Fibroblast of skin of abdomen (primary cell): ENCODE measurements at regions not wholly inside any gene's neighbourhood (a gene's known extent, or its start where the extent isn't known, plus 50 kb on each side); places are given as distances from the start of the nearest gene placed in this dataset.

Experiments used
- DNase-seq: peaks from one replicate; pipeline ENCODE4 v3.0.0-alpha.2; 2013

- DNase-seq: peak; percentile 31
These were observed 123.4 kb downstream of the NXNL2 start for GRCh38 chr9:88658311-88658822.

DNA sequence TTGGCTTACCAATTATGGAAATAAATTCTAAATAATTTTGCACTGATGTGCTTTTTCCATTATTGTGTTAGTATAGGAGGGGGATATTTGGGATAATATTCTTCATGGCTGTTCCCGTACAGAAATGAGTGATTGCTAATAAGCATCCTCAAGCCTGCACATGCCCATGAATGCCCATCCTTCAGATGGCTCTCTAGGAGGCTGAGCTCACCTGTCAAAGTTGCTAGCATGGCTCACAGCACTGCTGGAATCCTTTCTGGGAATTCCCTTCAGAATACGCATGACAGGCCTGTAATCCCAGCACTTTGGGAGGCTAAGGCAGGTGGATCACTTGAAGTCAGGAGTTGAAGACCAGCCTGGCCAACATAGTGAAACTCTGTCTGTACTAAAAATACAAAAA, 124.1 kb downstream of the NXNL2 start:
- no peak for DNase-seq

GRCh38 chr9:88660611-88661010, 125.6 kb downstream of the NXNL2 start:
- peak; percentile 17 for DNase-seq

- DNase-seq: no peak
These were observed 126.8 kb downstream of the NXNL2 start for GRCh38 chr9:88661759-88662158.

- DNase-seq: peak; percentile 25
These were observed 128.9 kb downstream of the NXNL2 start for GRCh38 chr9:88663771-88664419.

DNA sequence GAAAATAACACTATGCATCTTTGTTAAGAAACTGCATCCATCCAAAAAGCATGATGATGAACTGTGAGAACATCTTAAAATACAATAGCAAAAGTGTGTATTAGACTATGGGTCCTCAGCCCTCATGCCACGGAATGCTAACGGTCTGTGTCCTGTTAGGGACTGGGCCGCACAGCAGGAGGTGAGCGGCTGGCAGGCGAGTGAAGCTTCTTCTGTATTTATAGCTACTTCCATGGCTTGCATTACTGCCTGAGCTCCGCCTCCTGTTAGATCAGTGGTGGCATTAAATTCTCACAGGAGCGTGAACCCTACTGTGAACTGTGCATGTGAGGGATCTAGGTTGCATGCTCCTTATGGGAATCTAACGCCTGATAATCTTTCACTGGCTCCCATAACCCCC, 129.8 kb downstream of the NXNL2 start:
- no peak for DNase-seq

DNA sequence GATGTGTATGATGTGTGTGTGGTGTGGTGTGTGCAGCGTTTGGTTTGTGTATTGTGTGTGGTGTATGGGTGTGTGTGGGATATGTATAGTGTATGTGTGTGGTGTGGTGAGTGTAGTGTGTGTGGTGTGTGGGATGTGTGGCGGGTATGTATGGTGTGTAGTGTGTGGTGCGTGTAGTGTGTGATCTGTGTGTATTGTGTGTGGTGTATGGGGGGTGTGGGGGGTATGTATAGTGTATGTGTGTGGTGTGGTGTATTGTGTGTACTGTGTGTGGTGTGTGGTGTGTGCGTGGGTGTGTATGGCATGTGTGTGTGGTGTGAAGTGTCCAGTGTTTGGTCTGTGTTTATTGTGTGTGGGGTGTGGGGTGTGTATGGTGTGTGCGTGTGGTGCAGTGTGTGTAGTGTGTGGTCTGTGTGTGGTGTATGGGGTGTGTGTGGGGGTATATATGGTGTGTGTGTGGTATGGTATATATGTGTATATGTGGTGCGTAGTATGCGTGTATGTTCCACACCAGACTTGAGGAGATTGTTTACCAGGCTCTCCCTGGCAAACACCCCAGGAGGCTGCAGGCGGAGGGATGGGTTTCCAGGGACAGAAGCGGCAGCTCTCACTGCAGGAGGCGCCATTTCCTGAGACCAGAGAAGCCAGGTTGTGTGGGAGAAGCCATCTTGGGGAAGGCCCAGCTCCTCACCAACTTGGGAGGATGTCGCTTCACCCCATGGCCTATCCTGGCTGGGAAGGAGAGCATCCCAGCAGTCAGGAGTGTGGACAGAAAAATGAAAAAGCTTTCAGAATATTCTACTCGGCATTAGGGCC, 138.1 kb downstream of the NXNL2 start:
- no peak for DNase-seq

GRCh38 chr9:88673886-88674285, 138.9 kb downstream of the NXNL2 start:
- no peak for DNase-seq

DNA sequence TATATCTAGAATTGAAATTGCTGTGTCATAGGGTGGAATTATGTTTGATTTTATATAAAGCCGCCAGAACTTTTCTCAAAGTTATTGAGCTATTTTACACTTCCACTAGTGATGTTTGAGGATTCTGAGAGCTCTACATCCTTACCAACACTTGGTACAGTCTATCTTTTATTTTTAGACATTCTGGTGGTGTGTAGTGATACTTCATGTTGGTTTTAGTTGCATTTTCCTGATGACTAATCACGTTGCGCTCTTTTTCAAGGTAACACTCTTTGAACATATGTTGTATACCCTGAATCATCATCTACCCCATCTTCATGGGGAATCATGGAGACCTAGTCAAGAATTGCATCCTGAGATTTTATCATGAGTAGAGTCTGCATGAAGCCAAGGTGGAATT, 141.7 kb downstream of the NXNL2 start:
- no peak for DNase-seq

- no peak for DNase-seq
These were observed 143.0 kb downstream of the NXNL2 start for GRCh38 chr9:88678008-88678407.

GRCh38 chr9:88678431-88678830, 143.5 kb downstream of the NXNL2 start:
- no peak for DNase-seq

GRCh38 chr9:88680041-88680440, 145.1 kb downstream of the NXNL2 start:
- DNase-seq: peak; percentile 41

- DNase-seq: no peak
These were observed 145.7 kb downstream of the NXNL2 start for GRCh38 chr9:88680505-88681160.

GRCh38 chr9:88681434-88681833, 146.5 kb downstream of the NXNL2 start:
- no peak for DNase-seq

DNA sequence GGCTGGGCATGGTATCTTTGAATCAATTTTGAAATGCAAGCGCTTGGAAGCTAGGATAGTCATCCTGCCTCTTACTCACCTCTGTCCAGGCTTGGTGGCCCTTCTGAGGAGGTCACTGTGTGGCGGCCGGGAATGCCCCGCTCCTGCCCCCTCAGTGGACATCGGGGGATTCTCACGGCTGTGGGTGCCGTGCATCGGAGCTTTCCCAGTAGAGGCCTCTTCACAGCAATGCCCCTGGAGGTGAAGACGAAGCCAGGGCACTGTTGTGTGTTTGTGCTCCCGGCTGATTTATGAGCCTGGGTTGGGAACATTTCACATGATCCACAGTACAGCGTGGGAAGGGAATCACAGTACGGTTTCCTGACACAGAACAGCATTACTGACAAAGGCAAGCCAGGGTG, 147.5 kb downstream of the NXNL2 start:
- no peak for DNase-seq

DNA sequence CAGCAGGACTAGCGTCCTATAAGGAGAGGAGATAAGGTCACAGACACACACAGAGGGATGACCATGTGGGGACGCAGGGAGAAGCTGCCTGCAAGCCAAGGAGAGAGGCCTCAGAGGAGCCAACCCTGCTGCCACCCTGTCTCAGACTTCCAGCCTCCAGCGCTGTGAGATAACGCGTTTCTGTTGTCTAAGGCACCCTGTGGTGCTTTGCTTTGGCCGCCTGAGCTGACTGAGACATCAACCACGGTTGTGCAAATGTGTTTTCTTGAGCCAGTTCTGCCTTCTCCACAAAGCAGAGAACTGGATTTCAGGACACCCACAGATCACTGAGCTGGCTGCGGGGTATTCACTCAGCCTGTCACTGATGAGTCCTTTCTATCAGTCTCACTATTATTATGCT, 149.1 kb downstream of the NXNL2 start:
- DNase-seq: no peak

- no peak for DNase-seq
These were observed 149.9 kb downstream of the NXNL2 start for GRCh38 chr9:88684845-88685244.

DNA sequence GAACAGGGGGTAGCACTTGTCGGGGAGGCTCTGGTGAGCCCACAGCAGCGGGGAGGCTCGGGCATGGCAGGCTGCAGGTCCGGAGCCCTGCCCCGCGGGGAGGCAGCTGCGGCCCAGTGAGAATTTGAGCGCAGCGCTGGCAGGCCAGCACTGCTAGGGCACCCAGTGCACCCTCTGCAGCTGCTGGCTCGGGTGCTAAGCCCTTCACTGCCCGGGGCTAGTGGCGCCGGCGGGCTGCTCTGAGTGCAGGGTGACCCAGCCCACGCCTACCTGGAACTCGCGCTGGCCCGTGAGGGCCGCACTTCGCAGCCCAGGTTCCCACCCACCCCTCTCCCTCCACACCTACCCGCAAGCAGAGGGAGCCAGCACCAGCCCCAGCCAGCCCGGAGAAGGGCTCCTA, 151.0 kb downstream of the NXNL2 start:
- DNase-seq: no peak

- no peak for DNase-seq
These were observed 154.7 kb downstream of the NXNL2 start for GRCh38 chr9:88689509-88690298.

- no peak for DNase-seq
These were observed 155.7 kb downstream of the NXNL2 start for GRCh38 chr9:88690628-88691027.

DNA sequence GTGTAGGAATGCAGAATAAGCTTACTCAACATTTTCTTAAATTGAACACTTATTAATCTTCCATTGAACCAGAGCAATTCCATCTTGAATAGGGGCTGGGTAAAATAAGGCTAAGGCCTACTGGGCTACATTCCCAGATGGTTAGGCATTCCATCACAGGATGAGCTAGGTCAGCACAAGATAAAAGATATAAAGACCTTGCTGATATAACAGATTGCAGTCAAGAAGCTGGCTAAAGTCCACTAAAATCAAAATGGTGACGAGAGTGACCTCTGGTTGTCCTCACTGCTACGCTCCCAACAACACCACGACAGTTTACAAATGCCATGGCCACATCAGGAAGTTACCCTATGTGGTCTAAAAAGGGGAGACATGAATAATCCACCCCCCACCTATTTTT, 156.1 kb downstream of the NXNL2 start:
- DNase-seq: no peak

DNA sequence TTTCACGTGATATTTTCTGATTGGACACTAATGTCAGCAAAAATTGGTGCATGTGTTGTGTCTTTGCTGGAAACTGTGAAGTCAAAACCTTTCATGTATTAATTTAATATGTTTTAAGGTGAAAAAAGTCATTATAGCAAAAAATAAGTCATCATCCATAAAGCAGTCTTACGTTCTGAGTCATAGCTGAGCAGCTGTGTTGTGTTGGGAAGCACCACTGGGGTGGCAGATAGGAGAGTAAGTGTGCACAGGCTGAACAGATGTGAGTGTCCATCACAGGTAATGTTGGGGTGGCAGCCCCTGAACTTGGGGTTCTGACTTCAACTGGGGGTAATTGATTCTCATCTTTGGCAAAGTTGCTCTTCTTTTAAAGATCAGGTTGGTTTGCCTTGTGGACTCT, 156.8 kb downstream of the NXNL2 start:
- DNase-seq: peak; percentile 48

DNA sequence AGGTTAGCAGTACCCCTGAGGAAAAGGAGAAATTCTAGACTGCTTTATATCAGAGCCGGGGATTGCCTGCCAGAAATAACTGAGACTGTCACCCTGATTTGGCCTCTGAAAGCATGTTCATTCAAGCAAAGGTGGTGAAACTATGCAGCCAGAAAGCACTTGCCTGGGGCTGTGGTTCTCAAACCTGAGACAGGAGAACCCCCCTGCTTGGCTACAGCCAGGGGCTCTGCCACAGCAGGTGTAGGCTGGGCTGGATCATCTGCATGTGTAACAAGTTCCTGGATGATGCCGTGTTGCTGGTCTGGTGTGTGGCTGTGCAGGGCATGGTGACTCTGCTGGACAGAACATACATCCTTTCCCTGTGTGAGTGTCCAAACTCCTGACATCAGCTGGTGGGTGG, 157.8 kb downstream of the NXNL2 start:
- no peak for DNase-seq
